H1 (cell line): ENCODE measurements at regions not wholly inside any gene's neighbourhood (a gene's known extent, or its start where the extent isn't known, plus 50 kb on each side); places are given as distances from the start of the nearest gene placed in this dataset.

Experiments used
- CTCF ChIA-PET: fragments of 300-600 bp; sonication (Branson Sonifier 250); formaldehyde crosslinking; loops from one replicate; lab custom pipeline; 2021; ENCODE audit not compliant: partially characterized antibody; lab: Charles Lee
- POLR2A ChIA-PET: fragments of 300-600 bp; sonication (Branson Sonifier 250); formaldehyde crosslinking; loops from one replicate; lab custom pipeline; 2021; ENCODE audit warnings: inconsistent platforms; ENCODE audit not compliant: partially characterized antibody; lab: Charles Lee
- DNase-seq, 2 experiments: peaks; one replicate each; pipeline versions ENCODE4 v3.0.0 to v3.0.0-alpha.2; 2010 to 2022; ENCODE audit warnings: low spot score in 2 of 2, low read depth in 1 of 2, mixed read lengths in 1 of 2
- FAIRE-seq: peaks from 2 replicates; lab custom pipeline; 2011; peaks lifted over from hg19 to GRCh38; lab: Jason Lieb, UNC
- H2AFZ ChIP-seq: 2 replicates; pipeline ENCODE4 v1.8.1; 2012; ENCODE audit warnings: low read length, inconsistent platforms
- H2AK5ac ChIP-seq: 2 replicates; pipeline ENCODE4 v1.6.1; 2013; ENCODE audit warnings: low read depth, low read length
- H2BK120ac ChIP-seq: replicated peaks from 2 replicates; pipeline ENCODE3; 2013; ENCODE audit warnings: low read depth, low read length, inconsistent platforms
- H2BK12ac ChIP-seq: 2 replicates; pipeline ENCODE4 v1.6.1; 2013; ENCODE audit warnings: low read depth, low read length
- H2BK15ac ChIP-seq: 2 replicates; pipeline ENCODE4 v1.6.1; 2013; ENCODE audit warnings: low read length
- H2BK20ac ChIP-seq: 2 replicates; pipeline ENCODE4 v1.6.1; 2013; ENCODE audit warnings: low read length
- H2BK5ac ChIP-seq: 2 replicates; pipeline ENCODE4 v1.6.1; 2013; ENCODE audit warnings: low read depth, low read length
- H3K14ac ChIP-seq: 2 replicates; pipeline ENCODE4 v1.6.1; 2013; ENCODE audit warnings: inconsistent platforms; ENCODE audit not compliant: insufficient read length
- H3K18ac ChIP-seq: 2 replicates; pipeline ENCODE4 v1.6.1; 2013; ENCODE audit warnings: low read length; ENCODE audit errors: extremely low read depth
- H3K23ac ChIP-seq: 2 replicates; pipeline ENCODE4 v1.6.1; 2013; ENCODE audit warnings: inconsistent platforms; ENCODE audit not compliant: insufficient read length
- H3K23me2 ChIP-seq: 2 replicates; pipeline ENCODE4 v1.6.1; 2013; ENCODE audit warnings: low read depth, low read length
- H3K27ac ChIP-seq: 2 replicates; pipeline ENCODE4 v1.6.1; 2011; ENCODE audit warnings: low read depth, low read length, inconsistent platforms
- H3K27me3 ChIP-seq, 4 experiments: replicated peaks in 1 of 4; 1 replicate in 1 of 4; 2 replicates in 3 of 4; pipeline versions ENCODE4 v1.6.1 to v1.8.1; 2011 to 2013; ENCODE audit warnings: low read length in 3 of 4, mild to moderate bottlenecking in 3 of 4, inconsistent platforms in 2 of 4, mixed read lengths in 2 of 4, moderate library complexity in 1 of 4; ENCODE audit not compliant: control insufficient read depth in 3 of 4, insufficient read depth in 3 of 4; ENCODE audit errors: extremely low read depth in 1 of 4
- H3K36me3 ChIP-seq, 4 experiments: 2 replicates each; pipeline versions ENCODE4 v1.6.1 to v1.8.1; 2011 to 2013; ENCODE audit warnings: mild to moderate bottlenecking in 4 of 4, low read length in 3 of 4, moderate library complexity in 2 of 4, control low read depth in 1 of 4, inconsistent platforms in 1 of 4; ENCODE audit not compliant: insufficient read depth in 4 of 4, control insufficient read depth in 2 of 4
- H3K4ac ChIP-seq: replicated peaks from 2 replicates; pipeline ENCODE3; 2013; ENCODE audit warnings: low read length, low read depth, mixed read lengths, inconsistent platforms; ENCODE audit not compliant: insufficient read length
- H3K4me1 ChIP-seq, 4 experiments: replicated peaks in 1 of 4; 1 replicate in 1 of 4; 2 replicates in 3 of 4; pipeline versions ENCODE4 v1.6.1 to v1.8.1; 2011 to 2013; ENCODE audit warnings: low read length in 3 of 4, inconsistent platforms in 2 of 4, mixed read lengths in 1 of 4; ENCODE audit not compliant: insufficient read depth in 4 of 4, control insufficient read depth in 3 of 4
- H3K4me2 ChIP-seq, 2 experiments: 2 replicates each; pipeline versions ENCODE4 v1.6.1 to v1.8.1; 2011 to 2013; ENCODE audit warnings: low read depth in 2 of 2, low read length in 2 of 2, control low read depth in 1 of 2, inconsistent platforms in 1 of 2, mild to moderate bottlenecking in 1 of 2; ENCODE audit not compliant: insufficient read depth in 1 of 2
- H3K4me3 ChIP-seq, 4 experiments: fragments of 200-600, 300-600 bp in 1 of 4; sonication (generic), shearing (Covaris generic), sonication (Bioruptor Twin) in 1 of 4; 2 replicates each; pipeline versions ENCODE4 v1.5.1 to v1.8.1; 2011 to 2016; ENCODE audit warnings: low read length in 4 of 4, low read depth in 3 of 4, control low read depth in 2 of 4, inconsistent platforms in 2 of 4, mild to moderate bottlenecking in 2 of 4, mixed read lengths in 1 of 4, moderate library complexity in 1 of 4; ENCODE audit not compliant: insufficient read depth in 2 of 4; ENCODE audit errors: extremely low read depth in 1 of 4
- H3K56ac ChIP-seq: replicated peaks from 2 replicates; pipeline ENCODE3; 2013; ENCODE audit warnings: low read depth, mild to moderate bottlenecking, mixed read lengths, low read length, inconsistent platforms; ENCODE audit not compliant: insufficient read length
- H3K79me1 ChIP-seq: 2 replicates; pipeline ENCODE4 v1.6.1; 2013; ENCODE audit warnings: low read depth, low read length, control low read depth
- H3K79me2 ChIP-seq, 2 experiments: 2 replicates each; pipeline versions ENCODE4 v1.6.1 to v1.8.1; 2012 to 2013; ENCODE audit warnings: low read length in 2 of 2, mild to moderate bottlenecking in 2 of 2, inconsistent platforms in 1 of 2; ENCODE audit not compliant: insufficient read depth in 2 of 2, control insufficient read depth in 1 of 2
- H3K9ac ChIP-seq, 4 experiments: replicated peaks in 1 of 4; 1 replicate in 1 of 4; 2 replicates in 3 of 4; pipeline versions ENCODE4 v1.6.1 to v1.8.1; 2011 to 2013; ENCODE audit warnings: low read depth in 3 of 4, low read length in 3 of 4, control low read depth in 2 of 4, mild to moderate bottlenecking in 2 of 4, moderate library complexity in 2 of 4, inconsistent platforms in 1 of 4; ENCODE audit errors: extremely low read depth in 1 of 4
- H3K9me3 ChIP-seq, 2 experiments: 2 replicates each; pipeline versions ENCODE4 v1.6.1 to v1.8.1; 2012 to 2013; ENCODE audit warnings: mild to moderate bottlenecking in 2 of 2, moderate library complexity in 2 of 2, control low read depth in 1 of 2, inconsistent platforms in 1 of 2, low read depth in 1 of 2, low read length in 1 of 2, mixed read lengths in 1 of 2; ENCODE audit not compliant: insufficient read depth in 2 of 2
- H4K20me1 ChIP-seq, 2 experiments: replicated peaks in 1 of 2; 2 replicates each; pipeline versions ENCODE3 to v1.8.1; 2011 to 2013; ENCODE audit warnings: inconsistent platforms in 2 of 2, low read length in 2 of 2, mild to moderate bottlenecking in 1 of 2; ENCODE audit not compliant: insufficient read depth in 2 of 2, control insufficient read depth in 1 of 2
- H4K5ac ChIP-seq: 2 replicates; pipeline ENCODE4 v1.6.1; 2013; ENCODE audit warnings: low read length, low read depth, mixed read lengths, inconsistent platforms; ENCODE audit not compliant: insufficient read length
- H4K8ac ChIP-seq: 2 replicates; pipeline ENCODE4 v1.8.0; 2013; ENCODE audit warnings: mild to moderate bottlenecking, moderate library complexity, low read length, inconsistent platforms; ENCODE audit not compliant: insufficient read depth; ENCODE audit errors: extremely low read depth
- H4K91ac ChIP-seq: replicated peaks from 2 replicates; pipeline ENCODE3; 2013; ENCODE audit warnings: low read length, mixed read lengths, inconsistent platforms; ENCODE audit not compliant: insufficient read length
- BRCA1 ChIP-seq: IDR thresholded peaks from 2 replicates; pipeline ENCODE4 v1.6.1; 2012; ENCODE audit warnings: low read depth, low read length, improper control_type of control experiment
- GABPA ChIP-seq: IDR thresholded peaks from 2 replicates; pipeline ENCODE4 v1.6.1; 2011; ENCODE audit warnings: mild to moderate bottlenecking, low read length, moderate library complexity, borderline replicate concordance; ENCODE audit not compliant: insufficient read depth
- KDM5A ChIP-seq: fragments of 200-600 bp; IDR thresholded peaks from 2 replicates; pipeline ENCODE4 v1.7.1; 2012; ENCODE audit warnings: mild to moderate bottlenecking, low read length, inconsistent platforms, mixed read lengths
- RNF2 ChIP-seq: fragments of 200-900, 300-1000 bp; sonication (generic); IDR thresholded peaks from 2 replicates; pipeline ENCODE4 v1.7.1; 2016; ENCODE audit warnings: borderline replicate concordance, low read depth, mild to moderate bottlenecking, antibody characterized with exemption, low read length; ENCODE audit not compliant: poor library complexity, severe bottlenecking; ENCODE audit errors: missing control alignments
- SUZ12 ChIP-seq: fragments of 200-600 bp; sonication (generic); IDR thresholded peaks from 2 replicates; pipeline ENCODE4 v1.6.1; 2012; ENCODE audit warnings: mild to moderate bottlenecking, inconsistent platforms, low read length, moderate library complexity, mixed read lengths
- TAF1 ChIP-seq: IDR thresholded peaks from 2 replicates; pipeline ENCODE4 v1.6.1; 2011; ENCODE audit warnings: mild to moderate bottlenecking, low read depth, low read length
- ZNF274 ChIP-seq: IDR thresholded peaks from 2 replicates; pipeline ENCODE4 v1.7.0; 2012; ENCODE audit warnings: low read length, borderline replicate concordance; ENCODE audit errors: extremely low read depth
- WGBS, 2 experiments: shearing (Covaris generic) in 1 of 2; methylation state at CpG; one replicate each; pipeline versions ENCODE4 v1.1.6 to v1.1.7; 2013 to 2015; ENCODE audit warnings: low lambda C conversion rate in 2 of 2, mixed read lengths in 2 of 2, inconsistent platforms in 1 of 2, low coverage in 1 of 2, missing lambda C conversion rate in 1 of 2; ENCODE audit not compliant: insufficient replicate concordance in 2 of 2, insufficient coverage in 1 of 2, insufficient read length in 1 of 2; ENCODE audit errors: extremely low coverage in 1 of 2, missing lambda C conversion rate in 1 of 2; 5-methylcytosine and 5-hydroxymethylcytosine counted together
- TF ChIP-seq, protein P1 (sequence below): IDR thresholded peaks from 2 replicates; pipeline ENCODE4 v1.6.1; 2011; ENCODE audit warnings: low read length, improper control_type of control experiment

DNA sequence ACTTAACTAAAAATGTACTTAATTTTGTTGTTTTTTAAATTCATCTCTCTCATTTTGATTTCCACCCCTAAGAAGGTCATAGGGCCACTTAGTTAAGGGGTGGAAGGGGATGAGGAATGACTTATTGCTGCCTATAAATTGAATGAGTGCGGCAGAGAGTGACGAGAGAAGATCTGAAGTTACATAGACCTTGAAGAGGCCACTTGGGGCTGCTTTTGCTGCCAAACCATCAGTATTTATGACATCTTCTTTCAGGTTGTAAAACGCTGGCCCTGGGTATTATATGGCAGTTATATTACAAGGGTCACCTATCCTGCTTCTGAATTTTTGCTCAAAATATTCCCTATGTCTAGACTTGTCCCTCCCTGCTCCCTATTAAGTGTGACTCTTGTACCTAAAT lies 119.6 kb upstream of the RIMS1 start:
- ChIA-PET CTCF (no interaction called here), POLR2A (no interaction called here)
- Histone ChIP-seq H3K79me2 (no peaks in the 10 kb centered on the region), H3K4me1 (no peaks in the 10 kb centered on the region), H2AFZ (no peak overlapping the region), H3K23me2 (no peaks in the 10 kb centered on the region), H2AK5ac (no peak overlapping the region), H4K5ac (no peak overlapping the region), H2BK120ac (no peak overlapping the region), H4K91ac (no peak overlapping the region), H3K9me3 (no peaks in the 10 kb centered on the region), H3K4me2 (no peak overlapping the region), H3K4me3 (no peak overlapping the region), H3K23ac (no peak overlapping the region), H3K4ac (no peak overlapping the region), H3K18ac (no peak overlapping the region), H2BK12ac (no peak overlapping the region), H2BK5ac (no peak overlapping the region), H4K20me1 (no peaks in the 10 kb centered on the region), H4K8ac (no peak overlapping the region), H3K14ac (no peak overlapping the region), H3K56ac (no peak overlapping the region), H3K27me3 (no peaks in the 10 kb centered on the region), H3K79me1 (no peaks in the 10 kb centered on the region), H2BK20ac (no peak overlapping the region), H3K27ac (no peak overlapping the region), H3K36me3 (no peaks in the 10 kb centered on the region), H3K9ac (no peak overlapping the region), H2BK15ac (no peak overlapping the region)
- WGBS, 2 experiments: 59% methylated on average over 3 of the region's 3 CpGs; no CpG with 5 or more reads in 1 of the 2 experiments
- TF ChIP-seq TAF1 (no peak), GABPA (no peak), BRCA1 (no peak), ZNF274 (no peak), SUZ12 (no peak), RNF2 (no peak), KDM5A (no peak)
- TF ChIP-seq, protein P1, sequence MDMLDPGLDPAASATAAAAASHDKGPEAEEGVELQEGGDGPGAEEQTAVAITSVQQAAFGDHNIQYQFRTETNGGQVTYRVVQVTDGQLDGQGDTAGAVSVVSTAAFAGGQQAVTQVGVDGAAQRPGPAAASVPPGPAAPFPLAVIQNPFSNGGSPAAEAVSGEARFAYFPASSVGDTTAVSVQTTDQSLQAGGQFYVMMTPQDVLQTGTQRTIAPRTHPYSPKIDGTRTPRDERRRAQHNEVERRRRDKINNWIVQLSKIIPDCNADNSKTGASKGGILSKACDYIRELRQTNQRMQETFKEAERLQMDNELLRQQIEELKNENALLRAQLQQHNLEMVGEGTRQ: no peak
- DNase-seq: no peak
- no peak for FAIRE-seq
